C4-2B (cell line): ENCODE measurements at regions not wholly inside any gene's neighbourhood (a gene's known extent, or its start where the extent isn't known, plus 50 kb on each side); places are given as distances from the start of the nearest gene placed in this dataset.

ENCODE experiments used
- ZFX ChIP-seq: fragments of 450-650 bp; IDR thresholded peaks from 2 replicates; pipeline ENCODE4 v1.6.1; 2017
- TF ChIP-seq, protein P1 (sequence below): fragments of 450-650 bp; conservative IDR thresholded peaks from 2 replicates; pipeline ENCODE4 v1.5.1; 2017; ENCODE audit warnings: mild to moderate bottlenecking

DNA sequence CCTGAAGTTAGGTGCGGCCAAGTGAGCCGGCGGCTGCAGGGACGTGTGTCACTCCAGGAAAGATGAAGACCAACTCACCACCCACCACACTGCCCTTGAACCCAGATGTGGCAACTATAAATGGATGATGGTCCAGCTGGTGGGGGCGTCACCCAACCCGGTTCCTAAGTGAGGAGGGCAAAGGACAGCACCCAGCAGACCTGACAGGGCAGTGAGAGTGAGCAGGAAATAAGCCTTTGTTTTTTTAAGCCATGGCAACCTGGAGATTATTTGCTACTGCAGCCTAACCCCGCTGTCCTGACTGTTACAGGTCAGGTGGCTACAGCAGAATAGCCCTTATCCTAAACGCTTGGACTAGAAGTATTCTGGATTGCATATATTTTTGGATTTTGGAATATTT lies 228.9 kb downstream of the CTTN start:
- TF ChIP-seq, protein P1, sequence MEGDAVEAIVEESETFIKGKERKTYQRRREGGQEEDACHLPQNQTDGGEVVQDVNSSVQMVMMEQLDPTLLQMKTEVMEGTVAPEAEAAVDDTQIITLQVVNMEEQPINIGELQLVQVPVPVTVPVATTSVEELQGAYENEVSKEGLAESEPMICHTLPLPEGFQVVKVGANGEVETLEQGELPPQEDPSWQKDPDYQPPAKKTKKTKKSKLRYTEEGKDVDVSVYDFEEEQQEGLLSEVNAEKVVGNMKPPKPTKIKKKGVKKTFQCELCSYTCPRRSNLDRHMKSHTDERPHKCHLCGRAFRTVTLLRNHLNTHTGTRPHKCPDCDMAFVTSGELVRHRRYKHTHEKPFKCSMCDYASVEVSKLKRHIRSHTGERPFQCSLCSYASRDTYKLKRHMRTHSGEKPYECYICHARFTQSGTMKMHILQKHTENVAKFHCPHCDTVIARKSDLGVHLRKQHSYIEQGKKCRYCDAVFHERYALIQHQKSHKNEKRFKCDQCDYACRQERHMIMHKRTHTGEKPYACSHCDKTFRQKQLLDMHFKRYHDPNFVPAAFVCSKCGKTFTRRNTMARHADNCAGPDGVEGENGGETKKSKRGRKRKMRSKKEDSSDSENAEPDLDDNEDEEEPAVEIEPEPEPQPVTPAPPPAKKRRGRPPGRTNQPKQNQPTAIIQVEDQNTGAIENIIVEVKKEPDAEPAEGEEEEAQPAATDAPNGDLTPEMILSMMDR, result no peak
- TF ChIP-seq ZFX, result no peak
